Gastroesophageal sphincter (tissue), 4 donors: ENCODE measurements at regions not wholly inside any gene's neighbourhood (a gene's known extent, or its start where the extent isn't known, plus 50 kb on each side); places are given as distances from the start of the nearest gene placed in this dataset.

Experiments used
- ATAC-seq: fragments of 150-250 bp; one replicate; pipeline ENCODE4 v1.9.1; 2016; ENCODE audit warnings: mild to moderate bottlenecking, moderate library complexity
- H3K27ac ChIP-seq, 4 donors: fragments of 200-600 bp; sonication (generic) in 3 of 4; 1 replicate in 3 of 4; 2 replicates in 1 of 4; pipeline ENCODE4 v1.5.1; 2016 to 2019
- H3K27me3 ChIP-seq: fragments of 200-600 bp; sonication (generic); one replicate; pipeline ENCODE4 v1.5.1; 2019
- H3K36me3 ChIP-seq, 2 donors: fragments of 200-600 bp; sonication (generic); one replicate each; pipeline ENCODE4 v1.5.1; 2019; ENCODE audit warnings: control low read depth in 1 of 2
- H3K4me1 ChIP-seq, 3 donors: fragments of 200-600 bp; sonication (generic); 1 replicate in 2 of 3; 2 replicates in 1 of 3; pipeline ENCODE4 v1.5.1; 2016 to 2019; ENCODE audit warnings: control low read depth in 2 of 3
- H3K4me3 ChIP-seq, 2 donors: fragments of 200-600 bp; sonication (generic); one replicate each; pipeline ENCODE4 v1.5.1; 2019; ENCODE audit warnings: mild to moderate bottlenecking in 1 of 2, moderate library complexity in 1 of 2
- H3K9me3 ChIP-seq, 3 donors: fragments of 200-600 bp; sonication (generic); one replicate each; pipeline ENCODE4 v1.5.1; 2017 to 2019; ENCODE audit warnings: control low read depth in 2 of 3
- CTCF ChIP-seq, 4 experiments: fragments of 200-600 bp in 2 of 4; fragments of 450-650 bp in 2 of 4; sonication (generic) in 1 of 4; IDR thresholded peaks; one replicate each; pipeline ENCODE4 v1.5.1; 2017 to 2019; ENCODE audit warnings: antibody characterized with exemption in 4 of 4, mild to moderate bottlenecking in 2 of 4, moderate library complexity in 2 of 4
- EP300 ChIP-seq: sonication (generic); formaldehyde crosslinking; IDR thresholded peaks from one replicate; pipeline ENCODE4 v1.6.1; 2017; ENCODE audit warnings: antibody characterized with exemption, mild to moderate bottlenecking
- POLR2A ChIP-seq, 2 donors: fragments of 450-650 bp; IDR thresholded peaks; one replicate each; pipeline ENCODE4 v1.6.1; 2017; ENCODE audit warnings: antibody characterized with exemption in 2 of 2, mild to moderate bottlenecking in 2 of 2, moderate library complexity in 1 of 2
- POLR2AphosphoS5 ChIP-seq: sonication (generic); formaldehyde crosslinking; IDR thresholded peaks from one replicate; pipeline ENCODE4 v1.6.1; 2017; ENCODE audit warnings: antibody characterized with exemption
- WGBS, 2 donors: methylation state at CpG; one replicate each; pipeline ENCODE4 v1.1.5; 2018; ENCODE audit warnings: low coverage in 1 of 2; 5-methylcytosine and 5-hydroxymethylcytosine counted together

GRCh38 chr18:1050012-1050657 lies 145.5 kb downstream of the ADCYAP1 start:
- Histone ChIP-seq H3K4me3 (no peak overlapping the region), H3K27ac (no peak overlapping the region), H3K4me1 (no peaks in the 10 kb centered on the region), H3K27me3 (no peaks in the 10 kb centered on the region), H3K36me3 (no peaks in the 10 kb centered on the region), H3K9me3 (no peaks in the 10 kb centered on the region)
- no peak for ATAC-seq
- 64 to 67% methylated on average over 2 to 3 of the region's 3 CpGs for WGBS, 2 donors
- TF ChIP-seq EP300 (no peak), POLR2A (IDR thresholded peaks at IDR 0.05) (no peak), POLR2AphosphoS5 (no peak), CTCF (IDR thresholded peaks at IDR 0.05) (no peak)

GRCh38 chr18:1052301-1052700 lies 147.6 kb downstream of the ADCYAP1 start:
- H3K9me3 ChIP-seq: peaks cover 0 to 12% (median 0%) of the 10 kb centered on the region in 3 donors
- no peak for TF ChIP-seq EP300
- TF ChIP-seq POLR2A (IDR thresholded peaks at IDR 0.05): no peak
- TF ChIP-seq CTCF (IDR thresholded peaks at IDR 0.05): no peak
- no peak for TF ChIP-seq POLR2AphosphoS5
- H3K4me3 ChIP-seq: no peak overlapping the region
- ATAC-seq: no peak
- H3K36me3 ChIP-seq: no peaks in the 10 kb centered on the region
- no peaks in the 10 kb centered on the region for H3K4me1 ChIP-seq
- no peak overlapping the region for H3K27ac ChIP-seq
- H3K27me3 ChIP-seq: no peaks in the 10 kb centered on the region

- H3K4me3 ChIP-seq: no peak overlapping the region
- H3K27me3 ChIP-seq: no peaks in the 10 kb centered on the region
- no peak for TF ChIP-seq CTCF (IDR thresholded peaks at IDR 0.05)
- TF ChIP-seq POLR2A (IDR thresholded peaks at IDR 0.05): no peak
- no peak for TF ChIP-seq EP300
- no peak for TF ChIP-seq POLR2AphosphoS5
- H3K9me3 ChIP-seq: peaks cover 0 to 18% (median 0%) of the 10 kb centered on the region in 3 donors
- no peak for ATAC-seq
- no peaks in the 10 kb centered on the region for H3K36me3 ChIP-seq
- WGBS, 2 donors: 35 to 53% methylated on average over 4 to 5 of the region's 5 CpGs
- H3K4me1 ChIP-seq: no peaks in the 10 kb centered on the region
- no peak overlapping the region for H3K27ac ChIP-seq
Measured at GRCh38 chr18:1053331-1054315, 149.0 kb downstream of the ADCYAP1 start.

- Histone ChIP-seq H3K27me3 (no peaks in the 10 kb centered on the region), H3K9me3 (peaks cover 0 to 18% (median 0%) of the 10 kb centered on the region in 3 donors), H3K4me1 (no peaks in the 10 kb centered on the region), H3K27ac (no peak overlapping the region), H3K4me3 (no peak overlapping the region), H3K36me3 (no peaks in the 10 kb centered on the region)
- WGBS, 2 donors: 78 to 89% methylated on average over 2 of the region's 2 CpGs
- TF ChIP-seq POLR2A (IDR thresholded peaks at IDR 0.05): no peak
- no peak for TF ChIP-seq CTCF (IDR thresholded peaks at IDR 0.05)
- no peak for ATAC-seq
Measured at GRCh38 chr18:1056404-1056803, 151.7 kb downstream of the ADCYAP1 start.

GRCh38 chr18:1057367-1057766 lies 152.7 kb downstream of the ADCYAP1 start:
- ATAC-seq: no peak

More at GRCh38 chr18:1057367-1057766, 152.7 kb downstream of the ADCYAP1 start:
- Histone ChIP-seq H3K4me1 (no peaks in the 10 kb centered on the region), H3K4me3 (no peak overlapping the region), H3K9me3 (peaks cover 0 to 22% (median 0%) of the 10 kb centered on the region in 3 donors), H3K27me3 (no peaks in the 10 kb centered on the region), H3K36me3 (no peaks in the 10 kb centered on the region), H3K27ac (no peak overlapping the region)
- TF ChIP-seq CTCF (IDR thresholded peaks at IDR 0.05) (no peak), POLR2A (IDR thresholded peaks at IDR 0.05) (no peak), POLR2AphosphoS5 (no peak), EP300 (no peak)
- 83 to 96% methylated on average over 3 of the region's 3 CpGs for WGBS, 2 donors
